GM12878 (cell line): ENCODE measurements at regions not wholly inside any gene's neighbourhood (a gene's known extent, or its start where the extent isn't known, plus 50 kb on each side); places are given as distances from the start of the nearest gene placed in this dataset.

Experiments
- ATAC-seq: fragments of 200-7000 bp; cut with Tn5 transposase; 3 replicates; pipeline ENCODE4 v1.9.1; 2020; ENCODE audit warnings: mild to moderate bottlenecking, moderate library complexity
- BruUV-seq: library from RNA; stranded (reverse); fragments of 400-500 nt; replicated peaks from 2 replicates; lab custom pipeline; 2021; lab: Mats Ljungman, UMichigan
- CTCF ChIA-PET: fragments of 300-600 bp; sonication (Branson Sonifier 250); formaldehyde crosslinking; extraction: SDS; loops from one replicate; lab custom pipeline; 2021; ENCODE audit warnings: inconsistent platforms; lab: Yijun Ruan, JAX
- POLR2A ChIA-PET: fragments of 350-600 bp; formaldehyde crosslinking; extraction: SDS; loops from one replicate; lab custom pipeline; 2021; ENCODE audit warnings: inconsistent platforms; lab: Charles Lee
- RAD21 ChIA-PET: fragments of 300-600 bp; sonication (Branson Sonifier 250); formaldehyde crosslinking; loops from one replicate; lab custom pipeline; 2023; ENCODE audit warnings: antibody characterized with exemption; ENCODE audit not compliant: unreplicated experiment; lab: Charles Lee
- SMC1A ChIA-PET: fragments of 300-600 bp; sonication (Branson Sonifier 250); formaldehyde crosslinking; loops from one replicate; lab custom pipeline; 2023; ENCODE audit not compliant: unreplicated experiment, uncharacterized antibody; lab: Charles Lee
- DNase-seq: peaks from one replicate; pipeline ENCODE4 v3.0.0-alpha.2; 2011; ENCODE audit warnings: low read depth, low spot score
- FAIRE-seq: peaks from 3 replicates; lab custom pipeline; 2011; peaks lifted over from hg19 to GRCh38; lab: Jason Lieb, UNC
- H2AFZ ChIP-seq: 2 replicates; pipeline ENCODE4 v1.6.0; 2011; ENCODE audit warnings: low read depth, low read length, control low read depth; ENCODE audit not compliant: control insufficient read depth
- H3K27ac ChIP-seq: 2 replicates; pipeline ENCODE4 v1.5.1; 2011; ENCODE audit warnings: control low read depth; ENCODE audit not compliant: control insufficient read depth, insufficient read depth
- H3K27me3 ChIP-seq, 2 experiments: replicated peaks in 1 of 2; 2 replicates each; pipeline versions ENCODE4 v1.6.0 to v1.6.1; 2011; ENCODE audit warnings: low read length in 1 of 2; ENCODE audit not compliant: control insufficient read depth in 2 of 2, insufficient read depth in 2 of 2
- H3K36me3 ChIP-seq, 2 experiments: 2 replicates each; pipeline ENCODE4 v1.5.1; 2011; ENCODE audit warnings: low read length in 1 of 2; ENCODE audit not compliant: control insufficient read depth in 2 of 2, insufficient read depth in 2 of 2
- H3K4me1 ChIP-seq: 2 replicates; pipeline ENCODE4 v1.6.1; 2011; ENCODE audit warnings: mild to moderate bottlenecking, low read length, moderate library complexity, mixed read lengths; ENCODE audit not compliant: control insufficient read depth, insufficient read depth
- H3K4me2 ChIP-seq: 2 replicates; pipeline ENCODE4 v1.6.0; 2011; ENCODE audit warnings: control low read depth; ENCODE audit not compliant: control insufficient read depth, insufficient read depth
- H3K4me3 ChIP-seq: fragments of 200-600 bp; sonication (generic); 2 replicates; pipeline ENCODE4 v1.5.1; 2016
- H3K79me2 ChIP-seq: 2 replicates; pipeline ENCODE4 v1.6.0; 2011; ENCODE audit warnings: low read length; ENCODE audit not compliant: control insufficient read depth, insufficient read depth
- H3K9ac ChIP-seq: 2 replicates; pipeline ENCODE4 v1.8.0; 2011; ENCODE audit warnings: low read length, control low read depth, mixed read lengths; ENCODE audit not compliant: control insufficient read depth, insufficient read depth
- H3K9me3 ChIP-seq: replicated peaks from 3 replicates; pipeline ENCODE4 v1.5.1; 2011; ENCODE audit warnings: mild to moderate bottlenecking, low read length; ENCODE audit not compliant: control insufficient read depth, insufficient read depth
- H4K20me1 ChIP-seq: 2 replicates; pipeline ENCODE4 v1.6.0; 2011; ENCODE audit not compliant: control insufficient read depth, insufficient read depth
- HDAC6 ChIP-seq: fragments of 200-600 bp; sonication (generic); IDR thresholded peaks from one replicate; pipeline ENCODE4 v1.8.0; 2017; ENCODE audit warnings: antibody characterized with exemption; ENCODE audit not compliant: unreplicated experiment
- JUNB ChIP-seq: IDR thresholded peaks from 2 replicates; pipeline ENCODE4 v1.6.1; 2016; ENCODE audit warnings: antibody characterized with exemption, mild to moderate bottlenecking
- JUND ChIP-seq: IDR thresholded peaks from 2 replicates; pipeline ENCODE4 v1.6.1; 2012; ENCODE audit warnings: low read depth, mild to moderate bottlenecking, low read length, improper control_type of control experiment, moderate library complexity
- SMAD1 ChIP-seq: fragments of 450-650 bp; IDR thresholded peaks from 2 replicates; pipeline ENCODE4 v1.6.1; 2018; ENCODE audit warnings: mild to moderate bottlenecking, low read depth; ENCODE audit not compliant: partially characterized antibody
- ZSCAN29 ChIP-seq: fragments of 450-650 bp; IDR thresholded peaks from 2 replicates; pipeline ENCODE4 v1.6.1; 2017; ENCODE audit warnings: mild to moderate bottlenecking, moderate library complexity
- WGBS: methylation state at CpG from one replicate; pipeline ENCODE4 v1.1.6; 2016; ENCODE audit warnings: low lambda C conversion rate; ENCODE audit not compliant: insufficient replicate concordance, insufficient coverage; ENCODE audit errors: missing lambda C conversion rate; 5-methylcytosine and 5-hydroxymethylcytosine counted together
- in situ Hi-C: fragments of 300-500 bp; cut with MboI; formaldehyde crosslinking; loops from 9 replicates; pipeline ENCODE4 v1.14.3; 2018; ENCODE audit warnings: mixed read lengths
- intact Hi-C: fragments of 100-400 bp; cut with micrococcal nuclease; formaldehyde crosslinking; loops from one replicate; pipeline ENCODE4 v1.14.2; 2022; ENCODE audit not compliant: unreplicated experiment
- TF ChIP-seq, protein P1 (sequence below): fragments of 450-650 bp; IDR thresholded peaks from 2 replicates; pipeline ENCODE4 v1.6.1; 2018; ENCODE audit warnings: borderline replicate concordance, mild to moderate bottlenecking; ENCODE audit not compliant: partially characterized antibody
- TF ChIP-seq, protein P2 (sequence below): fragments of 150-350 bp; IDR thresholded peaks from 2 replicates; pipeline ENCODE4 v1.6.1; 2014; ENCODE audit warnings: mild to moderate bottlenecking, low read depth, low read length

DNA sequence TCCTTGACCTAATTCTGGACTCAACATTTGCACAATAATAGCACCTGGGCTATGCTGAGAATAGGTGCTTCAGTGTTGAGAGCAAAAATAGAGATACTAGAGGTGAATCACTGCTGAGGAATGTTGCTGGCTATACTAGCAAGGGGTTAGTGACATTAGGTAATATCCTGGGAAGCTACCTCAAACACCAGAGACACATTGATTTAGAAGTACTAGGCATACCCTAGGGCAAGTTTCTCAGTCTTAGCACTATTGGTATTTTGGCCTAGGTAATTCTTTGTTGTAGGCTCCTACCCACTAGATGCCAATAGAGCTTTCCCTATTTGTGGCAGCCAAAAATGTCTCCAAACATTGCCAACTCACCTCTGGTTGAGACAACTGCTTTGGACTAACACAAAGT lies 484.0 kb upstream of the MBL2 start (continued):
- TF ChIP-seq, protein P1, sequence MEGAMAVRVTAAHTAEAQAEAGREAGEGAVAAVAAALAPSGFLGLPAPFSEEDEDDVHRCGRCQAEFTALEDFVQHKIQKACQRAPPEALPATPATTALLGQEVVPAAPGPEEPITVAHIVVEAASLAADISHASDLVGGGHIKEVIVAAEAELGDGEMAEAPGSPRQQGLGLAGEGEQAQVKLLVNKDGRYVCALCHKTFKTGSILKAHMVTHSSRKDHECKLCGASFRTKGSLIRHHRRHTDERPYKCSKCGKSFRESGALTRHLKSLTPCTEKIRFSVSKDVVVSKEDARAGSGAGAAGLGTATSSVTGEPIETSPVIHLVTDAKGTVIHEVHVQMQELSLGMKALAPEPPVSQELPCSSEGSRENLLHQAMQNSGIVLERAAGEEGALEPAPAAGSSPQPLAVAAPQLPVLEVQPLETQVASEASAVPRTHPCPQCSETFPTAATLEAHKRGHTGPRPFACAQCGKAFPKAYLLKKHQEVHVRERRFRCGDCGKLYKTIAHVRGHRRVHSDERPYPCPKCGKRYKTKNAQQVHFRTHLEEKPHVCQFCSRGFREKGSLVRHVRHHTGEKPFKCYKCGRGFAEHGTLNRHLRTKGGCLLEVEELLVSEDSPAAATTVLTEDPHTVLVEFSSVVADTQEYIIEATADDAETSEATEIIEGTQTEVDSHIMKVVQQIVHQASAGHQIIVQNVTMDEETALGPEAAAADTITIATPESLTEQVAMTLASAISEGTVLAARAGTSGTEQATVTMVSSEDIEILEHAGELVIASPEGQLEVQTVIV: no peak
- TF ChIP-seq, protein P2, sequence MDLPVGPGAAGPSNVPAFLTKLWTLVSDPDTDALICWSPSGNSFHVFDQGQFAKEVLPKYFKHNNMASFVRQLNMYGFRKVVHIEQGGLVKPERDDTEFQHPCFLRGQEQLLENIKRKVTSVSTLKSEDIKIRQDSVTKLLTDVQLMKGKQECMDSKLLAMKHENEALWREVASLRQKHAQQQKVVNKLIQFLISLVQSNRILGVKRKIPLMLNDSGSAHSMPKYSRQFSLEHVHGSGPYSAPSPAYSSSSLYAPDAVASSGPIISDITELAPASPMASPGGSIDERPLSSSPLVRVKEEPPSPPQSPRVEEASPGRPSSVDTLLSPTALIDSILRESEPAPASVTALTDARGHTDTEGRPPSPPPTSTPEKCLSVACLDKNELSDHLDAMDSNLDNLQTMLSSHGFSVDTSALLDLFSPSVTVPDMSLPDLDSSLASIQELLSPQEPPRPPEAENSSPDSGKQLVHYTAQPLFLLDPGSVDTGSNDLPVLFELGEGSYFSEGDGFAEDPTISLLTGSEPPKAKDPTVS: no peak
- TF ChIP-seq, all 136 proteins: peak for 0

- in situ Hi-C loops (no loop called here), intact Hi-C loops (no loop called here)
- H3K9ac ChIP-seq: no peak overlapping the region
- no peak overlapping the region for H3K4me2 ChIP-seq
- ATAC-seq (no peak), DNase-seq (no peak), FAIRE-seq (no peak)
- H3K36me3 ChIP-seq: no peaks in the 10 kb centered on the region
- BruUV-seq: no TSS peak
- no peak for TF ChIP-seq JUNB
- no peak for TF ChIP-seq HDAC6
- TF ChIP-seq SMAD1: no peak
- no peak for TF ChIP-seq ZSCAN29
- TF ChIP-seq JUND: no peak
- no peak overlapping the region for H2AFZ ChIP-seq
- no peak overlapping the region for H3K27ac ChIP-seq
- no peaks in the 10 kb centered on the region for H3K27me3 ChIP-seq
- CTCF ChIA-PET: no interaction called here
- no peak overlapping the region for H3K4me3 ChIP-seq
- SMC1A ChIA-PET: no interaction called here
- no peaks in the 10 kb centered on the region; the same call in 2 of the 3 replicates for H3K9me3 ChIP-seq
- no peaks in the 10 kb centered on the region for H4K20me1 ChIP-seq
- POLR2A ChIA-PET: no interaction called here
- H3K79me2 ChIP-seq: no peaks in the 10 kb centered on the region
- WGBS: 56% methylated on average over 1 of the region's 1 CpG
- RAD21 ChIA-PET: no interaction called here
- H3K4me1 ChIP-seq: no peaks in the 10 kb centered on the region
These were observed 483.1 kb upstream of the MBL2 start for GRCh38 chr10:53255661-53256205.
